GM18517 (cell line): ENCODE measurements at regions not wholly inside any gene's neighbourhood (a gene's known extent, or its start where the extent isn't known, plus 50 kb on each side); places are given as distances from the start of the nearest gene placed in this dataset.
"Not testable (repeated sequence)": the region's sequence is repeated elsewhere in the genome, so short reads cannot be mapped to it uniquely, and the experiment has no call there.

Experiments used
- ATAC-seq: cut with Tn5 transposase; IDR thresholded peaks from one replicate; pipeline ENCODE4 v1.9.1; 2021; ENCODE audit warnings: mild to moderate bottlenecking, moderate library complexity; ENCODE audit not compliant: unreplicated experiment

- no peak for ATAC-seq
Measured at GRCh38 chr5:96528826-96529474, 95.9 kb upstream of the PCSK1 start.

GRCh38 chr5:96529559-96529958 is 96.5 kb upstream of the PCSK1 start:
- no peak for ATAC-seq

DNA sequence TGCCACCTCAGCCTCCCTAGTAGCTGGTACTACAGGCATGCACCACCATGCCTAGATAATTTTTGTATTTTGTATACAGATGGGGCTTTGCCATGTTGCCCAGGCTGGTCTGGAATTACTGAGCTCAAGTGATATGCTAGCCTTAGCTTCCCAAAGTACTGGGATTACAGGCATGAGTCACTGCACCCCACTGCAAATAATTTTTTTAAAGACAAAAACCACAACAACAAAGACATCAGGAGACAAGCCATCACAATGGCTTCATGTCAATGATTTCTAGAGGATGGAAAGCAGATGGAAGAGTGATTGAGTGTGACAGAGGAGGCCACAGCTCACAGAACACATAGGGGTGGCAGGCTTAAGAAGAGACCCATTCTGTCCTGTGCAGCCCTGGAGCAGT is 97.9 kb upstream of the PCSK1 start:
- no peak for ATAC-seq

- no peak for ATAC-seq
Measured at GRCh38 chr5:96533371-96533770, 100.3 kb upstream of the PCSK1 start.

DNA sequence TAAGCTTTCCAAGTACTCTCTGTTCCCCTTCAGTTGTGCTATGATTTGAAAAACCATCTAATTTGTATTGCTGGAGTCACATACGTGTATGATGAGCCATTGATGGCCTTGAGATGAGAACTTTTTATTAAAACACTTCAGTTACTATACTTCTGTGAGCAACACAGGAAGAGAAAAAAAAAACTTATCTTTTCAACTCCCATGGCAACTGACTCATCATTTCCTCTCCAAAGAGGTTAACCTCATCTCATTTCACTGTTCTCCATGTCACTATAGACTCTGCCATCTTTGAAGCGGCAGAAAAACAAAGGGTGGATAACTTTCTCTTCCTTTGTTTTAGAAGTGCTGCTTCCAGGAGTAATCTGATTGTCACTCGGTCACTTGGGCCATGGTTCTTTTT is 104.3 kb upstream of the PCSK1 start:
- no peak for ATAC-seq

DNA sequence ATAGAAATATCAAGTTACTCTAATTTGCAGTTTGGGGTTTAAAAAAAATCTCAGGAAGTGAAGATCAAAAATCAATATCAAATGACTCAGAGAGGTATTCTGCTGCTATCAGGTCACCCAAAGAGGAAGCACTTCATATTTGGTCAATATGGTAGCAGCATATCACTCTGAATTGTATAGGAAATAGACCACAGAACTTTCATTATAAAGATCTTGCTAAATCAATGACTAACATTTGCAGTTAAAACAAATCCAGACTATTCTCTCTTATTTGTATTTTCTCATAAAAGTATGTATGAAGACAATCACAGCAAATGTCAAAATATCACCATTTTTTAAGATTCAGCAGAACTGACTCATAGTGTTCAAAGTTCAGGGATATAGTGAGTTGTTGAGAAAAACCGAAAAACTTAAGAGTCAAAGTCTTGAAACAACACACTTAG is 105.8 kb upstream of the PCSK1 start:
- no peak for ATAC-seq

DNA sequence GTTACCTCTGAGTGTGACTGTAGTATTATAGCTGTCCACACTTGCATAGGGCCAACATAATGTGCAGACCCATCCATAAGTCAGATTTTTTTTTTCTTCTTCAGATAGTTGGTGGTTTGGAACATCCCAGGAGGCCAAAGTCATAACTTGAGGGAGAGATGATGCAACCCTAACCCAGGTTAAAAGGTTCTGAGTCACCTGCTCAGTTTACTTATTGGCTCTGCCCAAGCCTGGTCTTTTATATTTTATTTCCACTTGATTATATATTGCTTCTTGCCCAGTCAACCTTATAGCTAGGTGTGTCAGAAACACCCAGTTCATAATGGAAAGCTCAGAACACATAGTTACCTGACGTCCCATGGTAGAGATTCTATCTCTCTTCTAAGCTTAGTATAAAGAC is 113.1 kb upstream of the PCSK1 start:
- ATAC-seq, result no peak

GRCh38 chr5:96547486-96547885 is 114.4 kb upstream of the PCSK1 start:
- no peak for ATAC-seq

DNA sequence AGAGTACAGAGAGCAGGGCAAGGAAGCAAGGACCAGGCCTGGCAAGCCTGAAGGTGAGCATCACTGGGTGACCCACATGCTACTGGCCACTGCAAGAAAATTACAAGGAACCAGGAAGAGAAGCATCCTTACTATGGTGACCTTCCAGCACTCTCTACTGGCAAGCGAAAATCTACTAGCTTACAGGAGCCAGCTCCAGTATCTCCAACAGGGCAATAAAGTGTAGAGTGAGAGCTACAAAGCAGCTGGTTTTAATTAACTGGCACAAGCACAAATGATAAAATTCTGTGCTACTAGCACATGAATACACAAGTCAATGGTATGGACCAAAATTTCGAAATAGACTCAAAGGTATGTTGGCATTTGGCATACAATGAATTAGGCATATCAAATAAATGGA is 113.3 kb upstream of the CAST start:
- no peak for ATAC-seq

DNA sequence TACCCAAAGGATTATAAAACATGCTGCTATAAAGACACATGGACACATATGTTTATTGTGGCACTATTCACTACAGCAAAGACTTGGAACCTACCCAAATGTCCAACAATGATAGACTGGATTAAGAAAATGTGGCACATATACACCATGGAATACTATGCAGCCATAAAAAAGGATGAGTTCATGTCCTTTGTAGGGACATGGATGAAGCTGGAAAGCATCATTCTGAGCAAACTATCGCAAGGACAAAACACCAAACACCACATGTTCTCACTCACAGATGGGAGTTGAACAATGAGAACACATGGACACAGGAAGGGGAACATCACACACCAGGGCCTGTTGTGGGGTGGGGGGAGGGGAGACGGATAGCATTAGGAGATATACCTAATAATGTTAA is 101.3 kb upstream of the CAST start:
- not testable (repeated sequence) for ATAC-seq

- ATAC-seq, result no peak
Measured at GRCh38 chr5:96562614-96563013, 99.6 kb upstream of the CAST start.

DNA sequence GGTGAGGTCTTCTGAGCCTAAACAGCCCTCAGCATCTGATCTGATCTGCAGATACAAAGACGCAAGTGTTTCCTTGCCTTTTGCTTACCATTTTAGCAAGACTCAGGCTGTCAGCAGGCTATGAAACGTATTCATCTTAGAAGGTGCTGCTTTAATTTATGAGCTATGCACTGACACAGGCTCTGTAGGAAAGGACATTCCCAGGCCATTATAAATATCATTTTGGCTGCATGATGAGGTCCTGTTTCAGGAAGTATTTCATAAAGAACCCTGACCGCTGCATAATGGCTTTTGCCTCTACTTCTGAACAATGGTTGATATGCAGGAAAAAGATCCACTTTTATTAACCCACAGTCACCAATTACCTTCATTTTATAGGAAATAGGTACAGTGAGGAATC is 98.4 kb upstream of the CAST start:
- no peak for ATAC-seq

DNA sequence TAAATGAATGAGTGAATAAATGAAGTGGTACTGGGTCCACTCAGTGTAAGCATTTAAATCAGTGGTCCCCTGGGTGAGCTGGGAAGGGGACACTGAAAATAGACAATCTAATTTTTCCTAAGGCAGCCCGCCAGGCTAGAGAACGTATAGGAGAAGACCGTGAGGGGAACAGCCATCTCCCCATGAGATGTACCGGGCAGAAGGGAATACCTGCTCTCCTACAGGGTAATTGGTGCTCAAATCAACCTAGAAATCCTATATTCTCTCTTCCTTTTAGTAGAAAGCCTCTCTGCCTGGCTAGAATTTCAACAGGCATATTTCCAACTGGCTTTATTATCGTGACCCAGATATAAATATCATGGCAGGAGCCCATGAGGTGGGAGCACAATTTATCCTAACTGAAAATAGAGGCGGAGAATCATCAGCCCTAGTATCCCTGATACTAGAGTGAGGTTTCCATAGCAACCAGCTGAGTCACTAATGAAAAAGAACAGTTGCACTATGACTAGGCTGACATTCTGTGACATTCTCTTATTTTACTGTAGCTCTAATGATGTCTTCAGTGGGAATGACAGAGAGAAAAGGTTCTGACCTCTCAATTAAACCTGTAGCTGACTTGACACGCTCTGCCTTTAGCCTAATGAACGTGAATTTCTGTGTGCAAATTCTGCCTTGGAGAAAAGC is 96.5 kb upstream of the CAST start:
- ATAC-seq, result no peak

DNA sequence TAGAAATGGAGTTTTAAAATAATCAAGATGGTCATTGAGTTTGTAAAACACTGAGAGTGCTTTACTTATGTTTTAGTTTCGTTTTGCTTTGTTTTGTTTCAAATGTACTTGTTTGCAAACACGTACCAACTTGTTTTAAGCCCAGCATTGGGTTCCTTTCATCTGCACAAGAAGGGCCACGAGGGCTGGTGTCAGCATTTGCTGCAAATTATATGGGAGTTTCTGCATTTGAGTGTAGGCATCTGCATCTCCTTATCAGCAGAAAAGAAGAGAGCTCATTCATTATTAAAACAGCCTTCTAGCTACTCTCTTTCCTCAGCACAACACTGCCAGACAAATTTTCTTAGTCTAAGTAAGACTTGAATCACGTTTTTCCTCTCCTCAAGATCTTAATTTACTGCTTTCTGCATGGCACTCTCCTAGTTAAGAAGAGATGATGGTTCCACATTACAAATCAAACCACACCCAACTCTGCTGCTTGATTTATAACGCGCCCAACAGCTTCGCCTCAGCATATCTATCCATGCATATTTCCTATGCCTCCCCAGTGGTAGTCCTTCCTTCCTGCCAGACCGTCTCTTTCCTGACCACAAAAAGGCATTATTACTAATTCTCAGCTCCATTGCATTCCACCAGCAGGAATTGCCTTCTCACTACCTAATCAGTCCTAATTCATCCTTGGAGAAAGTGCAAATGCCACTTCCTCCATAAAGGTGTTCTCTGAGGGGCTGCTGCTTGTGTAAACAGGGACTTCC is 95.2 kb upstream of the CAST start:
- no peak for ATAC-seq

- ATAC-seq, result no peak
Measured at GRCh38 chr5:96569332-96569731, 92.8 kb upstream of the CAST start.

- ATAC-seq, result no peak
Measured at GRCh38 chr5:96569770-96570169, 92.4 kb upstream of the CAST start.

DNA sequence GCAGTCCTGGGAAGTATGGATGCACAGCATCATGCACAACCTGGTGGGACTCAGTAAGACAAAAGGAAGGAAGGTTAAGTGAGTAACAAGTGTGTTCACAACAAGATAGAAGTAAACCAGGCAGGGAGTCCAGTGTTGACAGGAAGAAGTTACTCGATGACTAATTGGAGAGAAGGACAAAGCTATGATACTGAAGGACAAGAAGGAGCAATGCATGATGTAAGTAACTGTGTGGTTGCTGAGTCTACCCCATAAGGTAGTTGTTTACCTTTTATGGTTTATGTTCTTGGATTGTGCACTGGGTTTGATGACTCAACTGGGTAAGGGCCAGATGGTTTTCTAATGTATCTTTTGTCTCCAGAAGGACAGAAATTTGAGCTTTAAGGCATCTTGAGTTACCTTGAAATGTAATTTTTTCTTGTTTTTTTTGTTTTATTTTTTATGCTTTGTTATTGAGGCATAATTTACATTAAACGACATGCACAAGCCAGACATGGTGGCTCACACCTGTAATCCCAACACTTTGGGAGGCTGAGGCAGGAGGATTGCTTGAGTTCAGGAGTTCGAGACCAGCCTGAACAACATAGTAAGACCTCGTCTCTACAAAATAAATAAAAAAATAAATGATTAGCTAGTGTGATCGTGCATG is 89.2 kb upstream of the CAST start:
- no peak for ATAC-seq

GRCh38 chr5:96573513-96573894 is 88.7 kb upstream of the CAST start:
- no peak for ATAC-seq

DNA sequence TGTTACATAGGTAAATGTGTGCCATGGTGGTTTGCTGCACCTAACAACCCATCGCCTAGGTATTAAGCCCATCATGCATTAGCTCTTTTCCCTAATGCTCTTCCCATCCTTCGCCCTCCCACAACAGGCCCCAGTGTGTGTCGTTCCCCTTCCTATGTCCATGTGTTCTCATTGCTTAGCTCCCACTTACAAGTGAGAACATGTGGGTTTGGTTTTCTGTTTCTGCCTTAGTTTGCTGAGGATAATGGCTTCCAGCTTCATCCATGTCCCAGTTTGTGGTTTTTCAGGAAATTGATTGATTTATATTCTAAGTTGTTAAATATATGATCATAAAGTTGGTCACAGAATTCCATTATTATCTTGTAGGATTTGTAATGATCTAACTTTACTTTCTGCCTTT is 85.3 kb upstream of the CAST start:
- ATAC-seq, result no peak

DNA sequence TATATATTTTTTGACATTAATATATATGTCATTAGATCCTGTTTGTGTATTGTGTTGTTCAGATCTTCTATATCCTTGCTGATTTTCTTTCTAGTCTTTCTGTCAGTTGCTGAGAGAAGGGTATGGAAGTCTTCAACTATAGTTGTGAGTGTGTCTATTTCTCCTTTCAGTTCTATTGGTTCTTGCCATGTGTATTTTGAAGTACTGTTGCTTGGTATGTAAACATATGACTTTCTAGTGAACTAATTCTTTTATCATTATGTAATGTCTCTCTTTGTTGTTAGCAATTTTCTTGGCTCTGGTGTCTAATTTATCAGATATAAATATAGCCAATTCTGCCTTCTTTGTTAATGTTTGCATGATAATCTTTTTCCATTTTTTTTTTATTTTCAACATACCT is 84.3 kb upstream of the CAST start:
- ATAC-seq, result no peak

- no peak for ATAC-seq
Measured at GRCh38 chr5:96579711-96580110, 82.5 kb upstream of the CAST start.

DNA sequence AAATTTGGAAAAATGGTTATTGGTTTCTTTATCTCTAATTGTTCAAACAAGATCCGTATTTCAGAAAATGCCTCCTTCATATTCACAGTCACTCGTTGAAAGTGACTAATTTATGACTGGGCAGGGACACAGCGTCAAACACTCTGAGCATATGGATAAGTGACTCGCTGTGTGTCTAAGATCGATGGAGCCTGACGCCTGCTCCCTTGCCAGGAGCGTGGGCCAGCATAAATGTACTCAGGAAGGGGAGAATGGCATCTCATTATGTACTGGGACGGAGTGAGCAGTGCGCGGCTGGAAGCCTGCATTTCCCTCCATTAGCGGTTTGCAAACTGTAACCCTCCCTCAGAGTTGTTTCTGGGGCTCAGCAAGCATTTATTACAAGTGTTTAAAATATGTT is 79.8 kb upstream of the CAST start:
- ATAC-seq, result no peak
